ENCODE measurements at regions not wholly inside any gene's neighbourhood (a gene's known extent, or its start where the extent isn't known, plus 50 kb on each side); places are given as distances from the start of the nearest gene placed in this dataset.
"Not testable (repeated sequence)": the region's sequence is repeated elsewhere in the genome, so short reads cannot be mapped to it uniquely, and the experiment has no call there.

DNA sequence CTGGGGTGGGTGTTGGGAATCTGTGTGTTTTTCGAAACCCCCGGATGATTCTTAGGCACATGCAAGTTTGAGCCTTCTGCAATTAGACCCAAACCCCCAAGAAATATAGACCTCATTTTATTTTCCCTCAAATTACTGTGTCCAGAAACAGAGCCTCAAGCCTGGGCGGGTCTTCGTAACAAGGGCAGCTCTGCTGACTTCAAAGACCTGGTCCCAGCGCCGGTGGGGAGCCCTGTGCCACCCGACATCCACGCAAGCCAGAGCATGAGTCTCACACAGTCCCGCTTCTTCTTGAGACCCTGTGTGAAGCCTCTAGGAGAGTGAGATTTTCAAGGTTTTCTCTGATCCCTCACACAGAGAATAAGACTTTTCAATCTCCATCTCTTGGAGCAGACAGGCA is 397.3 kb downstream of the RPS6KC1 start:
- Histone ChIP-seq H3K27me3 (no peaks in the 10 kb centered on the region), H3K36me3 (no peaks in the 10 kb centered on the region), H3K9me3 (no peaks in the 10 kb centered on the region), H3K27ac (replicated peaks in 1 of 4) (no peak overlapping the region), H3K4me3 (no peak overlapping the region), H3K4me1 (no peaks in the 10 kb centered on the region)
- DNase-seq (ENCODE audit: extremely low spot score) = peak; percentile 89
- WGBS = 85% methylated on average over 8 of the region's 9 CpGs
- intact Hi-C loops (cut with DNase I) = no loop called here
- TF ChIP-seq POLR2AphosphoS5 (IDR thresholded peaks at IDR 0.05) = no peak
- no peak for TF ChIP-seq EP300 (IDR thresholded peaks at IDR 0.05)
- no peak for TF ChIP-seq POLR2A (IDR thresholded peaks at IDR 0.05; ENCODE audit: low read depth)
- TF ChIP-seq, protein P1, sequence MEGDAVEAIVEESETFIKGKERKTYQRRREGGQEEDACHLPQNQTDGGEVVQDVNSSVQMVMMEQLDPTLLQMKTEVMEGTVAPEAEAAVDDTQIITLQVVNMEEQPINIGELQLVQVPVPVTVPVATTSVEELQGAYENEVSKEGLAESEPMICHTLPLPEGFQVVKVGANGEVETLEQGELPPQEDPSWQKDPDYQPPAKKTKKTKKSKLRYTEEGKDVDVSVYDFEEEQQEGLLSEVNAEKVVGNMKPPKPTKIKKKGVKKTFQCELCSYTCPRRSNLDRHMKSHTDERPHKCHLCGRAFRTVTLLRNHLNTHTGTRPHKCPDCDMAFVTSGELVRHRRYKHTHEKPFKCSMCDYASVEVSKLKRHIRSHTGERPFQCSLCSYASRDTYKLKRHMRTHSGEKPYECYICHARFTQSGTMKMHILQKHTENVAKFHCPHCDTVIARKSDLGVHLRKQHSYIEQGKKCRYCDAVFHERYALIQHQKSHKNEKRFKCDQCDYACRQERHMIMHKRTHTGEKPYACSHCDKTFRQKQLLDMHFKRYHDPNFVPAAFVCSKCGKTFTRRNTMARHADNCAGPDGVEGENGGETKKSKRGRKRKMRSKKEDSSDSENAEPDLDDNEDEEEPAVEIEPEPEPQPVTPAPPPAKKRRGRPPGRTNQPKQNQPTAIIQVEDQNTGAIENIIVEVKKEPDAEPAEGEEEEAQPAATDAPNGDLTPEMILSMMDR (IDR thresholded peaks at IDR 0.05) = no peak

DNA sequence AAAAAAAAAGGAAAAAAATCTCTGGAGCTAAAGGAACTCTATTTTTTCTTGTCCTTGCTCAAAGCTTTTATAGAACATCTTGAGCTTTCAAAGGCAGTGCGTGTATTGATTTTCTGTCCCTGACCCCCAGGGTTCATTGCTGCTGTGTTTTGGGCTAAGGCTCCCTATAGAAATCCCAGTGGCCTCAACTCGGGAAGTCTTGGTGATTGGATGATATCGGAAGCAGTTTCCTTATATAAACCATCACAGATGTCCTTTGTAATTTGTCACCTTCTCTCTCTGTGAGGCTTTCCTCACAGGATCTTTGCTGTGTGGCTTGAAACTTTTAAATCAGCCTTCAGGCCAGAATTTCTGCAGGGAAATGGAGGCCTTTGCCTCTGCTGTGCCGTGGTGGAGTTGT is 397.7 kb downstream of the RPS6KC1 start:
- Histone ChIP-seq H3K36me3 (no peaks in the 10 kb centered on the region), H3K4me1 (no peaks in the 10 kb centered on the region), H3K27ac (replicated peaks in 1 of 4) (no peak overlapping the region), H3K27me3 (no peaks in the 10 kb centered on the region), H3K9me3 (no peaks in the 10 kb centered on the region), H3K4me3 (no peak overlapping the region)
- WGBS = 53% methylated on average over 4 of the region's 4 CpGs
- TF ChIP-seq, protein P1 (IDR thresholded peaks at IDR 0.05) = no peak
- no peak for TF ChIP-seq POLR2AphosphoS5 (IDR thresholded peaks at IDR 0.05)
- no peak for TF ChIP-seq EP300 (IDR thresholded peaks at IDR 0.05)
- no peak for TF ChIP-seq POLR2A (IDR thresholded peaks at IDR 0.05; ENCODE audit: low read depth)
- intact Hi-C loops (cut with DNase I) = no loop called here
- peak; percentile 53 for DNase-seq (ENCODE audit: extremely low spot score)

DNA sequence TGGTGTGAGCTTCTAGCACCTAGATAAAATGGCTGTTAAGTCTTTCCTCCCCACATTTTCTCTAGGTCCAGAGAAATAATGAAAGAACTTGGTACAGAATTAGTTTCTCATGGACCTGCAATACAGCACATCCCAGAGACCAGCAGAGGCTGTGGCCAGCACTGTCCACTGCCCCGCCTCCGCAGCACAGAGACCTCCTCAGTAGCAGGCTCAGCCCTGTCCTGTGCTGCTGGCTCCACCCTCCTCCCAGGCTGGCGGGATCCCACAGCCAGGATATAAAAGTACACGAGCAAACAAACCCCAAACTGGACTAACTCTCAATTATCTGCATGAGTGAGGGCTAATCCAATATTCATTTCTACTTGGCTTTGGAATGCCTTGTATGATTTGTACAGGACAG is 401.5 kb downstream of the RPS6KC1 start:
- H3K27me3 ChIP-seq = no peaks in the 10 kb centered on the region
- peaks cover 8 to 12% (median 11%) of the 10 kb centered on the region in 4 donors for H3K4me1 ChIP-seq
- TF ChIP-seq POLR2A (IDR thresholded peaks at IDR 0.05; ENCODE audit: low read depth) (no peak), POLR2AphosphoS5 (IDR thresholded peaks at IDR 0.05) (no peak), EP300 (IDR thresholded peaks at IDR 0.05) (no peak)
- TF ChIP-seq, protein P1 (IDR thresholded peaks at IDR 0.05) = no peak
- H3K36me3 ChIP-seq = no peaks in the 10 kb centered on the region
- H3K4me3 ChIP-seq = no peak overlapping the region
- intact Hi-C loops (cut with DNase I) = no loop called here
- no peaks in the 10 kb centered on the region for H3K9me3 ChIP-seq
- 82% methylated on average over 2 of the region's 4 CpGs for WGBS
- H3K27ac ChIP-seq (replicated peaks in 1 of 4) = no peak overlapping the region
- DNase-seq (ENCODE audit: extremely low spot score) = peak; percentile 47

DNA sequence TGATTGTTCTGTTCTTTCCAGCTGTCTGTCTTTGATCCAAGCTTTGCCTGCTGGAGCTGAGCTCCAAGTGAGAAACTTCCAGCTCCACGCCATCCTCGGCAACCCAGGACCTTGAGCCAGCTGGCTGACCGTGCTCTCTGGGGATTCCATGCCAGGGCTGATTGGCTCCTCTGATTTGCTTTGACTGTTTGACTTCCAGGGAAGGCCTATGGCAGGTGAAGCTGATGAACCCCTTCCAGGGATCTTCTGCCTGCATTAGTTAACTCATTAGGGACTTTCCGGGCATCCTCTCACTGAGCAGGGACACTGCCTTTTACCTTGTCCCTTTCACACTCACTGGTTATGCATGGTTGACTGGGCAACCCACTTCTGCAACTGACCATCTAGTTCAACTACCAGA is 406.1 kb downstream of the RPS6KC1 start:
- no peaks in the 10 kb centered on the region for H3K36me3 ChIP-seq
- intact Hi-C loops (cut with DNase I) = no loop called here
- H3K27me3 ChIP-seq = no peaks in the 10 kb centered on the region
- no peak overlapping the region for H3K4me3 ChIP-seq
- 35% methylated on average over 3 of the region's 4 CpGs for WGBS
- no peaks in the 10 kb centered on the region for H3K9me3 ChIP-seq
- DNase-seq (ENCODE audit: extremely low spot score) = peak; percentile 89
- TF ChIP-seq POLR2A (IDR thresholded peaks at IDR 0.05; ENCODE audit: low read depth) = no peak
- no peak for TF ChIP-seq EP300 (IDR thresholded peaks at IDR 0.05)
- TF ChIP-seq POLR2AphosphoS5 (IDR thresholded peaks at IDR 0.05) = no peak
- TF ChIP-seq, protein P1 (IDR thresholded peaks at IDR 0.05) = no peak
- peaks cover 8 to 17% (median 15%) of the 10 kb centered on the region in 4 donors for H3K4me1 ChIP-seq
- peak overlapping the region in 3 of 4 donors; percentile 11 to 50 (median 30) for H3K27ac ChIP-seq (replicated peaks in 1 of 4)

DNA sequence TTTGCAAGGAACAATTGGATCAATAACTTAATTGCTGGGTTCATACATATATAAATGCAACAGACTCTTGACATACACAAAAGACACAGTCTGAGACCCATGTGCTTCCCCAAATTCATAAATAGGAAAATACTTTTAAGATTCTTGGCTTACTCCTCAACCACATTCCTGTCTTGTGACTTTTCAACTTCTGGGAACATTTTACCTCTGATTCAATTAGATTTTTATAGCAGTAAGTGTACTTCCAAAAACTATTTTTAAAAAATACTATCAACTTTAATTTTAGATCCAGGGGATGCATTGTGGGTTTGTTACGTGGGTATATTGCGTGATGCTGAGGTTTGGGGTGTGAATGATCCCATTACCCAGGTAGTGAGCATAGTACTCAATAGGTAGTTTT is 406.7 kb downstream of the RPS6KC1 start:
- peak overlapping the region in 3 of 4 donors; percentile 11 to 50 (median 30) for H3K27ac ChIP-seq (replicated peaks in 1 of 4)
- DNase-seq (ENCODE audit: extremely low spot score) = peak; percentile 47
- H3K36me3 ChIP-seq = no peaks in the 10 kb centered on the region
- peaks cover 8 to 17% (median 15%) of the 10 kb centered on the region in 4 donors for H3K4me1 ChIP-seq
- no peaks in the 10 kb centered on the region for H3K9me3 ChIP-seq
- TF ChIP-seq, protein P1 (IDR thresholded peaks at IDR 0.05) = no peak
- intact Hi-C loops (cut with DNase I) = no loop called here
- whole genome bisulfite sequencing = 54% methylated on average over 2 of the region's 2 CpGs
- no peak overlapping the region for H3K4me3 ChIP-seq
- H3K27me3 ChIP-seq = no peaks in the 10 kb centered on the region

DNA sequence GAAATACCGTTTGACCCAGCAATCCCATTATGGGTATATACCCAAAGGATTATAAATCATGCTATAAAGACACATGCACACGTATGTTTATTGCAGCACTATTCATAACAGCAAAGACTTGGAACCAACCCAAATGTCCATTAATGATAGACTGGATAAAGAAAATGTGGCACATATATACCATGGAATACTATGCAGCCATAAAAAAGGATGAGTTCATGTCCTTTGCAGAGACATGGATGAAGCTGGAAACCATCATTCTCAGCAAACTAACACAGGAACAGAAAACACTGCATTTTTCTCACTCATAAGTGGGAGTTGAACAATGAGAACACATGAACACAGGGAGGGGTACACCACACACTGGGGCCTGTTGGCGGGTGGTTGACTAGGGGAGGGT is 411.3 kb downstream of the RPS6KC1 start:
- H3K4me3 ChIP-seq; H3K27ac ChIP-seq (replicated peaks in 1 of 4); DNase-seq (ENCODE audit: extremely low spot score); H3K27me3 ChIP-seq; H3K9me3 ChIP-seq; intact Hi-C loops (cut with DNase I); H3K4me1 ChIP-seq; H3K36me3 ChIP-seq: not testable (repeated sequence)
- WGBS = 90% methylated on average over 3 of the region's 3 CpGs
